ENCODE measurements at regions not wholly inside any gene's neighbourhood (a gene's known extent, or its start where the extent isn't known, plus 50 kb on each side); places are given as distances from the start of the nearest gene placed in this dataset.

DNA sequence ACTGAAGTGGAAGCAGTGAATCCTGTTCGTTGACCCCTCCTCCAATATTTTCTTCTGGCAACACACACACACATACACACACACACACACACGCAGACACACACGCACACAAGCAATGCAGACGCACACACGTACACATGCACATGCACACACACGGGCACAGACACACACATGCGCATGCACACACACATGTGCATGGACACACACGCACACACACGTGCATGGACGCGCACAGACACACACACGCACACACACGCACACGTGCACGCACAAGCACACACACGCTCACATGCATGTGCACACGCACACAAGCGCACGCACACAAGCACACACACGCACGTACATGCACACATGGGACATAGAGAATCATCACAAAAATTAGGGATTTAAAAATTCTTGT is 488.2 kb upstream of the TPK1 start:
- no peaks in the 10 kb centered on the region for H3K9me3 ChIP-seq

GRCh38 chr7:145313551-145313950 is 477.7 kb upstream of the TPK1 start:
- Histone ChIP-seq H3K9me3 (peaks cover 0 to 21% of the 10 kb centered on the region in 2 donors), H3K4me3 (no peak overlapping the region), H3K27me3 (no peaks in the 10 kb centered on the region), H3K4me1 (no peaks in the 10 kb centered on the region), H3K36me3 (no peaks in the 10 kb centered on the region), H3K27ac (no peak overlapping the region)
- intact Hi-C loops (cut with DNase I; ENCODE audit: low total_unique reads) = no loop called here
- no peak for DNase-seq (ENCODE audit: low spot score in 2 of 2)
- TF ChIP-seq CTCF (IDR thresholded peaks at IDR 0.05) (no peak), POLR2AphosphoS5 (IDR thresholded peaks at IDR 0.05) (no peak), POLR2A (IDR thresholded peaks at IDR 0.05) (no peak)

More for the DNA sequence above, 488.2 kb upstream of the TPK1 start:
- H3K4me3 ChIP-seq = no peak overlapping the region
- no peak for TF ChIP-seq POLR2A (IDR thresholded peaks at IDR 0.05)
- no peak for TF ChIP-seq POLR2AphosphoS5 (IDR thresholded peaks at IDR 0.05)
- TF ChIP-seq CTCF (IDR thresholded peaks at IDR 0.05) = no peak
- no peak overlapping the region for H3K27ac ChIP-seq
- intact Hi-C loops (cut with DNase I; ENCODE audit: low total_unique reads) = no loop called here
- no peak for DNase-seq (ENCODE audit: low spot score in 2 of 2)
- H3K27me3 ChIP-seq = no peaks in the 10 kb centered on the region
- no peaks in the 10 kb centered on the region for H3K4me1 ChIP-seq
- peaks cover 4% of the 10 kb centered on the region for H3K36me3 ChIP-seq

- DNase-seq (ENCODE audit: low spot score in 2 of 2) = no peak
- no peaks in the 10 kb centered on the region for H3K36me3 ChIP-seq
- H3K27ac ChIP-seq = no peak overlapping the region
- intact Hi-C loops (cut with DNase I; ENCODE audit: low total_unique reads) = no loop called here
- H3K4me3 ChIP-seq = no peak overlapping the region
- H3K27me3 ChIP-seq = no peaks in the 10 kb centered on the region
- no peaks in the 10 kb centered on the region for H3K4me1 ChIP-seq
- TF ChIP-seq POLR2AphosphoS5 (IDR thresholded peaks at IDR 0.05) (no peak), CTCF (IDR thresholded peaks at IDR 0.05) (no peak)
- no peaks in the 10 kb centered on the region for H3K9me3 ChIP-seq
Measured at GRCh38 chr7:145293754-145294153, 457.9 kb upstream of the TPK1 start.

- DNase-seq (ENCODE audit: low spot score in 2 of 2) = no peak
- Histone ChIP-seq H3K27ac (no peak overlapping the region), H3K36me3 (no peaks in the 10 kb centered on the region), H3K9me3 (no peaks in the 10 kb centered on the region), H3K27me3 (no peaks in the 10 kb centered on the region), H3K4me1 (no peaks in the 10 kb centered on the region), H3K4me3 (no peak overlapping the region)
- intact Hi-C loops (cut with DNase I; ENCODE audit: low total_unique reads) = no loop called here
- TF ChIP-seq POLR2A (IDR thresholded peaks at IDR 0.05) (no peak), CTCF (IDR thresholded peaks at IDR 0.05) (no peak), POLR2AphosphoS5 (IDR thresholded peaks at IDR 0.05) (no peak)
Measured at GRCh38 chr7:145293228-145293701, 457.4 kb upstream of the TPK1 start.

DNA sequence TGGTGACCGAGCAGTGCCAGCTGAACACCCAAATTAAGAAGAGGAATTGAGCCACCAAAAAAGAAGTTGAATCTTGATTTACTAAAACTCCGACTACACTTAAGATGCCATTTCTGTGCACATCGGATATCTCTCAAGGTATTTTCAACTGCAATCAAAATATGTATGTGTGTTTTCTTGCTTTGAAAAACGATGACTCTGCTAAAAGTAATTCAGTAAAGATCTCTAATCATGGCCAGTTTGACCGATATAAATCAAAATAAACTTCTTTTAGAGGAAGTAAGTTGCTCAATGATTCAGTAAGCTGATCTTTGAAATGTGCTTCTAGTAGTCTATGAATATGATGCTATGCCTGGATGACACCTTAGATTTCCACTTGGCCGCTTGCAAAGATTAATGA is 453.5 kb upstream of the TPK1 start:
- intact Hi-C loops (cut with DNase I; ENCODE audit: low total_unique reads) = no loop called here
- no peak for DNase-seq (ENCODE audit: low spot score in 2 of 2)

More for the DNA sequence above, 453.5 kb upstream of the TPK1 start:
- no peak overlapping the region for H3K27ac ChIP-seq
- H3K27me3 ChIP-seq = no peaks in the 10 kb centered on the region
- H3K9me3 ChIP-seq = no peaks in the 10 kb centered on the region
- H3K4me1 ChIP-seq = no peaks in the 10 kb centered on the region
- H3K36me3 ChIP-seq = no peaks in the 10 kb centered on the region
- no peak overlapping the region for H3K4me3 ChIP-seq
- TF ChIP-seq CTCF (IDR thresholded peaks at IDR 0.05) = no peak
- no peak for TF ChIP-seq POLR2AphosphoS5 (IDR thresholded peaks at IDR 0.05)
- TF ChIP-seq POLR2A (IDR thresholded peaks at IDR 0.05) = no peak

Data from breast epithelium (tissue), 4 donors.